GM18951 (cell line): ENCODE measurements at regions not wholly inside any gene's neighbourhood (a gene's known extent, or its start where the extent isn't known, plus 50 kb on each side); places are given as distances from the start of the nearest gene placed in this dataset.

Source experiments
- POLR2A ChIP-seq: IDR thresholded peaks from 4 replicates; pipeline ENCODE4 v1.6.1; 2011; ENCODE audit warnings: mild to moderate bottlenecking; ENCODE audit not compliant: insufficient read length, insufficient read depth; ENCODE audit errors: extremely low read depth
- in situ Hi-C: fragments of 300-500 bp; cut with MboI; formaldehyde crosslinking; loops from one replicate; pipeline ENCODE4 v1.12.0; 2022; ENCODE audit warnings: low sequenced_read_pairs, mixed read lengths, inconsistent platforms; ENCODE audit not compliant: unreplicated experiment

- in situ Hi-C loops, result no loop called here
Measured at GRCh38 chr20:37616110-37616425, 77.8 kb upstream of the CTNNBL1 start.

GRCh38 chr20:37615340-37616109 is 78.3 kb upstream of the CTNNBL1 start:
- in situ Hi-C loops, result no loop called here
- TF ChIP-seq POLR2A, result no peak

More at GRCh38 chr20:37616110-37616425, 77.8 kb upstream of the CTNNBL1 start:
- TF ChIP-seq POLR2A, result no peak

GRCh38 chr20:37611852-37612251 is 82.0 kb upstream of the CTNNBL1 start:
- no peak for TF ChIP-seq POLR2A
- in situ Hi-C loops, result no loop called here

- no peak for TF ChIP-seq POLR2A
- in situ Hi-C loops, result no loop called here
Measured at GRCh38 chr20:37611346-37611745, 82.5 kb upstream of the CTNNBL1 start.

GRCh38 chr20:37610203-37610798 is 82.6 kb upstream of the BLCAP start:
- no peak for TF ChIP-seq POLR2A
- in situ Hi-C loops, result no loop called here

GRCh38 chr20:37602634-37603033 is 75.0 kb upstream of the BLCAP start:
- TF ChIP-seq POLR2A, result no peak
- in situ Hi-C loops, result no loop called here

GRCh38 chr20:37600486-37600885 is 72.8 kb upstream of the BLCAP start:
- in situ Hi-C loops, result no loop called here

GRCh38 chr20:37598575-37599342 is 71.1 kb upstream of the BLCAP start:
- TF ChIP-seq POLR2A, result no peak
- in situ Hi-C loops, result no loop called here

More at GRCh38 chr20:37600486-37600885, 72.8 kb upstream of the BLCAP start:
- no peak for TF ChIP-seq POLR2A

GRCh38 chr20:37598100-37598543 is 70.4 kb upstream of the BLCAP start:
- in situ Hi-C loops, result no loop called here
- no peak for TF ChIP-seq POLR2A

- in situ Hi-C loops, result no loop called here
- no peak for TF ChIP-seq POLR2A
Measured at GRCh38 chr20:37596890-37597536, 69.3 kb upstream of the BLCAP start.

GRCh38 chr20:37596168-37596567 is 68.5 kb upstream of the BLCAP start:
- TF ChIP-seq POLR2A, result no peak
- in situ Hi-C loops, result no loop called here

GRCh38 chr20:37593710-37594109 is 66.0 kb upstream of the BLCAP start:
- no peak for TF ChIP-seq POLR2A
- in situ Hi-C loops, result no loop called here

- in situ Hi-C loops, result no loop called here
- no peak for TF ChIP-seq POLR2A
Measured at GRCh38 chr20:37590938-37591490, 63.3 kb upstream of the BLCAP start.
